GM19240 (cell line): ENCODE measurements at regions not wholly inside any gene's neighbourhood (a gene's known extent, or its start where the extent isn't known, plus 50 kb on each side); places are given as distances from the start of the nearest gene placed in this dataset.
"Not testable (repeated sequence)": the region's sequence is repeated elsewhere in the genome, so short reads cannot be mapped to it uniquely, and the experiment has no call there.

ENCODE experiments used
- DNase-seq: peaks from one replicate; pipeline ENCODE4 v3.0.0; 2011; ENCODE audit warnings: low spot score; ENCODE audit not compliant: insufficient read length

- no peak for DNase-seq
Observed at GRCh38 chr1:22196041-22196440, 53.1 kb upstream of the WNT4 start.

GRCh38 chr1:22196641-22197040 is 53.7 kb upstream of the WNT4 start:
- DNase-seq, result no peak

GRCh38 chr1:22197644-22198043 is 54.7 kb upstream of the WNT4 start:
- DNase-seq, result no peak

GRCh38 chr1:22201023-22201422 is 58.1 kb upstream of the WNT4 start:
- DNase-seq, result no peak

- DNase-seq, result no peak
Observed at GRCh38 chr1:22203335-22203734, 60.4 kb upstream of the WNT4 start.

GRCh38 chr1:22204057-22204840 is 61.4 kb upstream of the WNT4 start:
- DNase-seq, result no peak

GRCh38 chr1:22204989-22205913 is 62.4 kb upstream of the WNT4 start:
- DNase-seq, result no peak

- no peak for DNase-seq
Observed at GRCh38 chr1:22206551-22207125, 63.7 kb upstream of the WNT4 start.

- no peak for DNase-seq
Observed at GRCh38 chr1:22207511-22208267, 64.8 kb upstream of the WNT4 start.

- no peak for DNase-seq
Observed at GRCh38 chr1:22208268-22208972, 65.5 kb upstream of the WNT4 start.

- DNase-seq, result no peak
Observed at GRCh38 chr1:22208973-22209378, 66.1 kb upstream of the WNT4 start.

GRCh38 chr1:22210176-22210575 is 67.3 kb upstream of the WNT4 start:
- DNase-seq, result no peak

GRCh38 chr1:22210636-22211035 is 67.7 kb upstream of the WNT4 start:
- no peak for DNase-seq

- DNase-seq, result not testable (repeated sequence)
Observed at GRCh38 chr1:22211459-22211858, 68.6 kb upstream of the WNT4 start.

- DNase-seq, result no peak
Observed at GRCh38 chr1:22212400-22213233, 69.7 kb upstream of the WNT4 start.

GRCh38 chr1:22216210-22216883 is 73.5 kb upstream of the WNT4 start:
- no peak for DNase-seq

GRCh38 chr1:22216966-22217365 is 74.1 kb upstream of the WNT4 start:
- DNase-seq, result no peak

GRCh38 chr1:22217811-22218460 is 75.0 kb upstream of the WNT4 start:
- DNase-seq, result no peak
